ENCODE measurements at regions not wholly inside any gene's neighbourhood (a gene's known extent, or its start where the extent isn't known, plus 50 kb on each side); places are given as distances from the start of the nearest gene placed in this dataset.

DNA sequence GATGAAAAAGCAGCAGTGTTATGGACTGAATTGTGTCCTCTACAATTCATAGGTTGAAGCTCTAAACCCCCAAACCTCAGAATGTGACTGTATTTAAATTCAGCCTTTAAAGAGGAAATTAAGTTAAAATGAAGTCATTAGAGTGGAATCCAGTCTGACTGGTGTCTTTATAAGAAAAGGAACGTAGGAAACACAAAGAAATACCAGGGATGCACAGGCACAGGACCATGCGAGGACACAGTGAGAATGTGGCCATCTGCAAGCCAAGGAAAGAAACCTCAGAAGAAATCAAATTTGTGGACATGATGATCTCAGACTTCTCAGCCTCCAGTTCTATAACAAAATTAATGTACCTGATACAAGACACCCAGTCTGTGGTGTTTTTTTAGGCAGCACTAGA, 971.2 kb upstream of the CDH9 start:
- Histone ChIP-seq H3K4ac (ENCODE audit: low read depth, low read length) (no peak overlapping the region), H3K27ac (ENCODE audit: low read depth, low read length) (no peak overlapping the region), H3K9ac (ENCODE audit: low read length) (no peak overlapping the region), H2AK5ac (ENCODE audit: low read length) (no peak overlapping the region), H3K18ac (ENCODE audit: low read length) (no peak overlapping the region), H3K14ac (ENCODE audit: low read length) (no peak overlapping the region), H3K79me2 (ENCODE audit: control insufficient read depth, insufficient read depth, low read length, poor library complexity) (no peaks in the 10 kb centered on the region), H2AFZ (ENCODE audit: insufficient read depth, low read length, poor library complexity) (no peak overlapping the region), H3K23ac (ENCODE audit: low read length) (no peak overlapping the region), H3K79me1 (ENCODE audit: low read length) (no peaks in the 10 kb centered on the region), H3K27me3 (ENCODE audit: insufficient read depth, low read length) (no peaks in the 10 kb centered on the region), H2BK12ac (ENCODE audit: low read length) (no peak overlapping the region), H2BK5ac (ENCODE audit: low read depth, low read length, poor library complexity) (no peak overlapping the region), H4K12ac (ENCODE audit: low read depth, low read length) (no peak overlapping the region), H3K4me1 (ENCODE audit: control insufficient read depth in 1 of 2, insufficient read depth in 2 of 2, low read length in 2 of 2) (no peaks in the 10 kb centered on the region), H4K91ac (ENCODE audit: low read depth, low read length) (no peak overlapping the region), H3K4me2 (ENCODE audit: low read length) (no peak overlapping the region), H3K36me3 (ENCODE audit: control insufficient read depth in 1 of 2, insufficient read depth in 2 of 2, low read length in 2 of 2) (no peaks in the 10 kb centered on the region), H4K8ac (ENCODE audit: low read depth, low read length) (no peak overlapping the region), H2BK120ac (ENCODE audit: insufficient read depth, low read length, poor library complexity) (no peak overlapping the region), H3K4me3 (ENCODE audit: low read depth, low read length) (no peak overlapping the region), H3K9me3 (ENCODE audit: insufficient read depth, low read depth, low read length) (peaks cover 9% of the 10 kb centered on the region)
- no CpG with 5 or more reads among the region's 2 CpGs for WGBS (ENCODE audit: extremely low coverage, insufficient coverage, insufficient read length)
- DNase-seq, result no peak

- WGBS (ENCODE audit: extremely low coverage, insufficient coverage, insufficient read length), result no CpG with 5 or more reads among the region's 1 CpG
- H2BK5ac ChIP-seq (ENCODE audit: low read depth, low read length, poor library complexity), result no peak overlapping the region
- H3K9me3 ChIP-seq (ENCODE audit: insufficient read depth, low read depth, low read length), result no peaks in the 10 kb centered on the region
- H2AK5ac ChIP-seq (ENCODE audit: low read length), result no peak overlapping the region
- H4K91ac ChIP-seq (ENCODE audit: low read depth, low read length), result no peak overlapping the region
- H3K4me3 ChIP-seq (ENCODE audit: low read depth, low read length), result no peak overlapping the region
- H4K12ac ChIP-seq (ENCODE audit: low read depth, low read length), result no peak overlapping the region
- H2BK12ac ChIP-seq (ENCODE audit: low read length), result no peak overlapping the region
- no peaks in the 10 kb centered on the region for H3K4me1 ChIP-seq (ENCODE audit: control insufficient read depth in 1 of 2, insufficient read depth in 2 of 2, low read length in 2 of 2)
- H3K18ac ChIP-seq (ENCODE audit: low read length), result no peak overlapping the region
- H2BK120ac ChIP-seq (ENCODE audit: insufficient read depth, low read length, poor library complexity), result no peak overlapping the region
- H3K23ac ChIP-seq (ENCODE audit: low read length), result no peak overlapping the region
- H3K4me2 ChIP-seq (ENCODE audit: low read length), result no peak overlapping the region
- H3K9ac ChIP-seq (ENCODE audit: low read length), result no peak overlapping the region
- no peaks in the 10 kb centered on the region for H3K36me3 ChIP-seq (ENCODE audit: control insufficient read depth in 1 of 2, insufficient read depth in 2 of 2, low read length in 2 of 2)
- no peaks in the 10 kb centered on the region for H3K79me1 ChIP-seq (ENCODE audit: low read length)
- DNase-seq, result no peak
- no peak overlapping the region for H3K14ac ChIP-seq (ENCODE audit: low read length)
- no peak overlapping the region for H4K8ac ChIP-seq (ENCODE audit: low read depth, low read length)
- no peaks in the 10 kb centered on the region for H3K27me3 ChIP-seq (ENCODE audit: insufficient read depth, low read length)
- H3K4ac ChIP-seq (ENCODE audit: low read depth, low read length), result no peak overlapping the region
- H2AFZ ChIP-seq (ENCODE audit: insufficient read depth, low read length, poor library complexity), result no peak overlapping the region
- no peak overlapping the region for H3K27ac ChIP-seq (ENCODE audit: low read depth, low read length)
- H3K79me2 ChIP-seq (ENCODE audit: control insufficient read depth, insufficient read depth, low read length, poor library complexity), result no peaks in the 10 kb centered on the region
Observed at GRCh38 chr5:27996665-27997064, 958.3 kb upstream of the CDH9 start.

DNA sequence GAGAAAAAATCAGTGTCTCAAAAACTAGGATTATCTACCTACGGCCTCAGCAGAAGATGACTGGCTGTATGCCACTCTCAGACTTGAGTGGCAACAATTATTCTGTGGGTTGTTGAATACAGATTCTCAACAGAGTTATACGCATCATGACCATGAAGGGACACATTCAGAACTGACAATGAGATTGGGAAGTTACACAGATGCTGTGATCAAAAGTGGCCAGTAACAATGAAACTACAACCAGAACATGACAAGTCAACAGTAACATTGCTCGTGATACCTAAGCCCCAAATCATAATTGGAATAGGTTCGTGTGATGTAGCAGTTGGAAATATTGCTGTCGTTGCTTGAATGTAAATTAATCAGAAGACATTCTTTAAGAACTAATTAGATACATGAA, 957.5 kb upstream of the CDH9 start:
- Histone ChIP-seq H4K12ac (ENCODE audit: low read depth, low read length) (no peak overlapping the region), H2BK12ac (ENCODE audit: low read length) (no peak overlapping the region), H3K9me3 (ENCODE audit: insufficient read depth, low read depth, low read length) (no peaks in the 10 kb centered on the region), H3K4ac (ENCODE audit: low read depth, low read length) (no peak overlapping the region), H3K18ac (ENCODE audit: low read length) (no peak overlapping the region), H4K8ac (ENCODE audit: low read depth, low read length) (no peak overlapping the region), H3K9ac (ENCODE audit: low read length) (no peak overlapping the region), H3K27ac (ENCODE audit: low read depth, low read length) (no peak overlapping the region), H4K91ac (ENCODE audit: low read depth, low read length) (no peak overlapping the region), H2BK5ac (ENCODE audit: low read depth, low read length, poor library complexity) (no peak overlapping the region), H3K79me1 (ENCODE audit: low read length) (no peaks in the 10 kb centered on the region), H3K4me2 (ENCODE audit: low read length) (no peak overlapping the region), H3K27me3 (ENCODE audit: insufficient read depth, low read length) (no peaks in the 10 kb centered on the region), H2BK120ac (ENCODE audit: insufficient read depth, low read length, poor library complexity) (no peak overlapping the region), H2AFZ (ENCODE audit: insufficient read depth, low read length, poor library complexity) (no peak overlapping the region), H3K79me2 (ENCODE audit: control insufficient read depth, insufficient read depth, low read length, poor library complexity) (no peaks in the 10 kb centered on the region), H3K36me3 (ENCODE audit: control insufficient read depth in 1 of 2, insufficient read depth in 2 of 2, low read length in 2 of 2) (no peaks in the 10 kb centered on the region), H3K14ac (ENCODE audit: low read length) (no peak overlapping the region), H3K4me3 (ENCODE audit: low read depth, low read length) (no peak overlapping the region), H3K4me1 (ENCODE audit: control insufficient read depth in 1 of 2, insufficient read depth in 2 of 2, low read length in 2 of 2) (no peaks in the 10 kb centered on the region), H3K23ac (ENCODE audit: low read length) (no peak overlapping the region), H2AK5ac (ENCODE audit: low read length) (no peak overlapping the region)
- no CpG with 5 or more reads among the region's 5 CpGs for WGBS (ENCODE audit: extremely low coverage, insufficient coverage, insufficient read length)
- no peak for DNase-seq

DNA sequence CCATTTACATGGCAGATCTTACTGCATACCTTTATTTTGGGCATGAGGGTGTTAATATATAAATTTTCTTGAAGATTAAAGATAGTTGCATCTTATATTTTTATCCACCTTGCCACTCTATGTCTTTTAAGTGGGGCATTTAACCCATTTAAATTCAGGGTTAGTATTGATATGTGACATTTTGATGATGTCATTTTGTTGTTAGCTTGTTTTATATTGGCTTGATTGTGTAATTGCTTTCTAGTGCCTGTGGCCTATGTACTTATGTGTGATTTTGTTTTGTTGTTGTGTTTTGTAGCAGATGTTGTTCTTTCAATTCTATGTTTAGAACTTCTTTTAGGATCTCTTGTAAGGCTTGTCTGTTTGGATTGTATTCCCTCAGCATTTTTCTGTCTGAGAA, 939.9 kb upstream of the CDH9 start:
- H3K23ac ChIP-seq (ENCODE audit: low read length), result no peak overlapping the region
- no peaks in the 10 kb centered on the region for H3K36me3 ChIP-seq (ENCODE audit: control insufficient read depth in 1 of 2, insufficient read depth in 2 of 2, low read length in 2 of 2)
- H2AK5ac ChIP-seq (ENCODE audit: low read length), result no peak overlapping the region
- no peak overlapping the region for H3K4me2 ChIP-seq (ENCODE audit: low read length)
- H4K8ac ChIP-seq (ENCODE audit: low read depth, low read length), result no peak overlapping the region
- H3K4ac ChIP-seq (ENCODE audit: low read depth, low read length), result no peak overlapping the region
- H3K9me3 ChIP-seq (ENCODE audit: insufficient read depth, low read depth, low read length), result no peaks in the 10 kb centered on the region
- H3K18ac ChIP-seq (ENCODE audit: low read length), result no peak overlapping the region
- DNase-seq, result no peak
- H3K14ac ChIP-seq (ENCODE audit: low read length), result no peak overlapping the region
- H2BK5ac ChIP-seq (ENCODE audit: low read depth, low read length, poor library complexity), result no peak overlapping the region
- H3K79me1 ChIP-seq (ENCODE audit: low read length), result no peaks in the 10 kb centered on the region
- no peak overlapping the region for H4K12ac ChIP-seq (ENCODE audit: low read depth, low read length)
- no peaks in the 10 kb centered on the region for H3K4me1 ChIP-seq (ENCODE audit: control insufficient read depth in 1 of 2, insufficient read depth in 2 of 2, low read length in 2 of 2)
- H2BK12ac ChIP-seq (ENCODE audit: low read length), result no peak overlapping the region
- H3K4me3 ChIP-seq (ENCODE audit: low read depth, low read length), result no peak overlapping the region
- H3K79me2 ChIP-seq (ENCODE audit: control insufficient read depth, insufficient read depth, low read length, poor library complexity), result no peaks in the 10 kb centered on the region
- no peak overlapping the region for H4K91ac ChIP-seq (ENCODE audit: low read depth, low read length)
- no peaks in the 10 kb centered on the region for H3K27me3 ChIP-seq (ENCODE audit: insufficient read depth, low read length)
- no peak overlapping the region for H2AFZ ChIP-seq (ENCODE audit: insufficient read depth, low read length, poor library complexity)
- no peak overlapping the region for H3K9ac ChIP-seq (ENCODE audit: low read length)
- H2BK120ac ChIP-seq (ENCODE audit: insufficient read depth, low read length, poor library complexity), result no peak overlapping the region
- no peak overlapping the region for H3K27ac ChIP-seq (ENCODE audit: low read depth, low read length)

DNA sequence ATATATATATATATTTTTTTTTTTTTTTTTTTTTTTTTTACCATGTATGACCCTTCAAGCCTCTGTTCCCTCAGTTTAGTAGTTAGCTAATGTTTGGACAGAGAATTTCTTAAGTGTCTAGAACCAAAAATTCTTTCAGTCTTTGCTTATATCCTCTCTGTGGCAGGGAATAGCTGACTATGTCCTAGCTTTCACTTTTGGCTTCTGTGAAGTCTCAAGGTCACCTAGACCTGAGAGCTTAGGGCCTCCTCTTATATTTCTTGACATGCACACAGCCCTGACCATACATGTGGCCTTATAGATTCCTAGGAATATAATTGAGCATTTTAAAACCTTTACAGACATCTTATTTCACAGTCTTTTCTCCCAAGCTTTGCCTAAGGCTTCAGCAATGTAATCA, 930.8 kb upstream of the CDH9 start:
- no peak overlapping the region for H2AK5ac ChIP-seq (ENCODE audit: low read length)
- no peak overlapping the region for H2AFZ ChIP-seq (ENCODE audit: insufficient read depth, low read length, poor library complexity)
- H3K18ac ChIP-seq (ENCODE audit: low read length), result no peak overlapping the region
- H4K91ac ChIP-seq (ENCODE audit: low read depth, low read length), result no peak overlapping the region
- no peak overlapping the region for H2BK12ac ChIP-seq (ENCODE audit: low read length)
- H3K4me1 ChIP-seq (ENCODE audit: control insufficient read depth in 1 of 2, insufficient read depth in 2 of 2, low read length in 2 of 2), result no peaks in the 10 kb centered on the region
- no peak overlapping the region for H4K12ac ChIP-seq (ENCODE audit: low read depth, low read length)
- H3K79me2 ChIP-seq (ENCODE audit: control insufficient read depth, insufficient read depth, low read length, poor library complexity), result no peaks in the 10 kb centered on the region
- no peak for DNase-seq
- H3K4ac ChIP-seq (ENCODE audit: low read depth, low read length), result no peak overlapping the region
- no peak overlapping the region for H3K27ac ChIP-seq (ENCODE audit: low read depth, low read length)
- no peak overlapping the region for H4K8ac ChIP-seq (ENCODE audit: low read depth, low read length)
- H3K79me1 ChIP-seq (ENCODE audit: low read length), result no peaks in the 10 kb centered on the region
- H3K4me3 ChIP-seq (ENCODE audit: low read depth, low read length), result no peak overlapping the region
- peaks cover 5% of the 10 kb centered on the region for H3K9me3 ChIP-seq (ENCODE audit: insufficient read depth, low read depth, low read length)
- no peak overlapping the region for H3K14ac ChIP-seq (ENCODE audit: low read length)
- no peak overlapping the region for H3K9ac ChIP-seq (ENCODE audit: low read length)
- H2BK120ac ChIP-seq (ENCODE audit: insufficient read depth, low read length, poor library complexity), result no peak overlapping the region
- no peak overlapping the region for H2BK5ac ChIP-seq (ENCODE audit: low read depth, low read length, poor library complexity)
- no peak overlapping the region for H3K23ac ChIP-seq (ENCODE audit: low read length)
- no peaks in the 10 kb centered on the region for H3K36me3 ChIP-seq (ENCODE audit: control insufficient read depth in 1 of 2, insufficient read depth in 2 of 2, low read length in 2 of 2)
- no peak overlapping the region for H3K4me2 ChIP-seq (ENCODE audit: low read length)
- no peaks in the 10 kb centered on the region for H3K27me3 ChIP-seq (ENCODE audit: insufficient read depth, low read length)
